HPDE6-E6E7 (cell line): ENCODE measurements at regions not wholly inside any gene's neighbourhood (a gene's known extent, or its start where the extent isn't known, plus 50 kb on each side); places are given as distances from the start of the nearest gene placed in this dataset.
"Not testable (repeated sequence)": the region's sequence is repeated elsewhere in the genome, so short reads cannot be mapped to it uniquely, and the experiment has no call there.

Experiments used
- DNase-seq: peaks from one replicate; pipeline ENCODE4 v3.0.0; 2011; ENCODE audit warnings: missing footprints; ENCODE audit errors: extremely low spot score

GRCh38 chr6:1156411-1156810, 155.5 kb upstream of the FOXQ1 start:
- not testable (repeated sequence) for DNase-seq

DNA sequence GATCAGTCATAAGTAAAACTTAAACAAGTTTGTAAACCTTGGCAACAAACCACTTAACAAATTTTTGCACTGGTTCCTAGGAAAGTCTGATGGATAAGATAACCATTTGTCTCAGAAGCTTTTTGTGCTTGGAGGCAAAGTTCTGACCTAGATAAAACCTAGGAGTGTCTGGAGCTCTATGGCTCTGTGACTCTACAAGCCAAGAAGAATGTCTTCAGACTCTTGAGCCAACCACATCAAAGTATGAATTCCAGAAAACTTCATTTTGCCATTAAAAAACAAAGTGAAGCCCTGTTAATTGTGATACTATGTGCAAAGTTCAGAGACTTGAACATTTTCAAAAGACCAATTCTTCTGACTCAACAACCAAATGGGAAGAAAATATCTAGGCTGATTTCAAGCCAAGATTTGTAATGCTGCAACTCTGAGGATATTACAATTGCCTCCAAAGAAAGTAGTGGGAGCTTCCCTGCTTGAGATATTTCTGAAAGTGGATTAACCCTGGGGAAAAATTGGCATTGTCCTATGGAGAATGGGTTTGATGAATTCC, 158.1 kb upstream of the FOXQ1 start:
- no peak for DNase-seq

DNA sequence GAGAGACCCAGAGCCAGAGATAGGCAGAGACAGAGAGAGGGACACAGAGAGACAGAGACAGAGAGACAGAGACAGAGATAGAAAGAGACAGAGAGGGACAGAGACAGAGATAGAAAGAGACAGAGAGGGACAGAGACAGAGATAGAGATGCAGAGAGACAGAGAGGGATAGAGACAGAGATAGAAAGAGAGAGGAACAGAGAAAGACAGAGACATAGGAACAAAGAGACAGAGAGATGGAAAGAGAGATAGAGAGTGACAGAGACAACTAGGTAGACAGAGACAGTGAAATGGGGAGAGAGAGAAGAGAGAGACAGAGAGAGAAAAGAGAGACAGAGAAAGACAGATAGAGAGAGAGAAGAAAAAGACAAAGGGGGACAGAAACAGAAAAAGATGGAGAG, 165.4 kb upstream of the FOXQ1 start:
- no peak for DNase-seq

DNA sequence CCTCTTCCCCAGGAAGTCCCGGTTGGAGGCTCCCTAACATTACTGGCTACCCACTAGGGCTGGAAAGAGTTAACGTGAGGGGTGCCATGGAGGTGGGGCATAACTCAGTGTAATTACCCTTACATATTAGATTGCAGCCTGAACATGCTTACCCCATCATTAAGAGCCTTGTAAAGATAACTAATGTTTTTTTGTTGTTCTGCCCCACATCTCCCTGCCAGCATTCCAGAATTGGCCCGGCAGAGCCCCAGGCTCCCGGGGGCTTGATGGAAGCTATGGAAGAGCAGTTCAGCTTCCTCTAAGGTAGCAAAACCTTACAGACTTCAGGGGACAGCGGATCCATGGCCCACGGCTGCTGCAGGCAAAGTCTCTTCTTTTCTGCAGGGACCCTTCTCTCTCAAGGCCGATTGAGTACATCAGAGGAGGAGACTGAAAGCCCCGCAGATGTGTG, 166.1 kb upstream of the FOXQ1 start:
- DNase-seq, result no peak

DNA sequence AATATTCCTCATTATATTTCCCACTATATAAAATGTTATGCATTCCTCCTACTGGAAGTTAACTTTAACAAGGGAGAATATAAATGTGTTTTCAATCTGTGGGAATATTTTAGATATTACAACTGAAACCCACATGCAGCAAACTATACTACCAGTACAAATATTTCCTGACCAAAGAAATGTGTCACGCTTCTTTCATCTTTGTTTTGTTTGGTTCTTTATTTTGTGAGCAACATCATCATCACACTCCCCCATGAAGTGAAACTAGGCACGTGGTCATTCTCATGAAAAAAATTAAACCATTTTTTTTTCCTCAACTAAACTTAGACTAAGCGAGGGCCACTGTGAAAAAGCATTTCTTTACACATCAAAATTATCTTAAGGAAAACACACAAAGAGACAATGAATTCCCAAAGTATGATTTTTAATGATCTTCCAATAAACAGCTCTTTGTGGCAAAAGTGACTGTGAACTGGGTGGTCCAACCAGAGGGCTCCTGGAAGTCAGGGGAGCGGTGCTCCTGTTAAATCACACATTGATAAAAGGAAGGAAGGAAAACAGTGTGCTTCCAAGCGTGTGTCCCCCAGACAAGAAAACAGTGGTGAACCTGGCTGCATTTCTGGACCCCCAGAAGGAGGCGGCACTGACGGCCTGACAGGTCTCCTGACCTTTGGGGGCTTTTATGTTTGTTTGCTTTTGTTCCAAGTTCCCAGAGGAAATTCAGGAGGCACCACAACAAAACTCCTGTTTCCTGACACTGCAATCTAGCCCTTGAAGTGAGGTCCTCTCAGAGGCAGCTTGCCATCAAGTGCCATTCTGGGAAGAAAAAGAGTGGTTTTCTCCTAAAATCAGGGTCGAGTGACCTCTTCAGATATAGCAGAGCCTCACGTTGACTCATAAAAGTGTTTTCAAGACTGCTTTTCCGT, 166.8 kb upstream of the FOXQ1 start:
- DNase-seq, result no peak

DNA sequence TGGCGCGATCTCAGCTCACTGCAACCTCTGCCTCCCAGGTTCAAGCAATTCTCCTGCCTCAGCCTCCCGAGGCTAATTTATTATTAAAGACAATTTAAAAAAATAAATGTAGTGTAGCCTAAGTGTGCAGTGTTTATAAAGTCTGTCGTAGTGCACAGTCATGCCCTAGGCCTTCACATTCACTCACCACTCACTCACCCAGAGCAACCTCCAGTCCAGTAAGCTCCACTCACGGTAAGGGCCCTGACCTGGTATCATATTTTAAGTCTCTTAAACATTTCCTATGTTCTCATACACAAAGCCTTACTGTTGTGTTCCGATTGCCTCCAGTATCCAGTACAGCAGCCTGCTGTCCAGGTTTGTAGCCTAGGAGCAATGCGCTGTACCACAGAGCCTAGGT, 168.2 kb upstream of the FOXQ1 start:
- no peak for DNase-seq

DNA sequence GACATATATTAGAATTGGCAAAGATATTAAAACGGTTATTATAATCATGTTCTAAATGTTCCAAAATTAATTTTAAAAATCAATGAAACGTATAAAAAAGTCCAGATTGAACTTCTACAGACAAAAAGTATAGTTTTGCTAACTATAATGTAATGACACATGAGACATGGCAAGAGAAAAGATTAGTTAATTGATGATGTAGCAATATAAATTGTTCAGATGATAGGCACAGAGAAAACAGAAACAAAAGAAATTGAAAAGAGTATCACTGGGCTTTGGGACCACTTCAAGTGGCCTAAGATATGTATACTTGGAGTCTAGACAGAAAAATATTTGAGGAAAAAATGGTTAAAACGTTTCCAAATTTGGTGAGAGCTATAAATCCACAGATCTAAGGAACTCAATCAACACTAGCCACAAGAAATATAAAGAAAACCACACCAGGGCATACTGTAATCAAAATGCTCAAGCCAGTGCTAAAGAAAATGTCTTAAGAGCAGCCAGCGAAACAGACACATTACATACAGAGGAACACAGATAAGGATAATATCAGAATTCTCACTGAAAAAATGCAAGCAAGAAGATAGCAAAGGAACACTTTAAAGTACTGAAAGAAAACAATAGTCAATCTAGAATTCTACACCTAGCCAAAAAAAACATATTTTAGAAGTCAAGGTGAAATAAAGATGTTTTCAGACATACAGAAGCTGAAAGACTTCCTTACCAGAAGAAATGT, 172.6 kb upstream of the FOXQ1 start:
- DNase-seq, result no peak

DNA sequence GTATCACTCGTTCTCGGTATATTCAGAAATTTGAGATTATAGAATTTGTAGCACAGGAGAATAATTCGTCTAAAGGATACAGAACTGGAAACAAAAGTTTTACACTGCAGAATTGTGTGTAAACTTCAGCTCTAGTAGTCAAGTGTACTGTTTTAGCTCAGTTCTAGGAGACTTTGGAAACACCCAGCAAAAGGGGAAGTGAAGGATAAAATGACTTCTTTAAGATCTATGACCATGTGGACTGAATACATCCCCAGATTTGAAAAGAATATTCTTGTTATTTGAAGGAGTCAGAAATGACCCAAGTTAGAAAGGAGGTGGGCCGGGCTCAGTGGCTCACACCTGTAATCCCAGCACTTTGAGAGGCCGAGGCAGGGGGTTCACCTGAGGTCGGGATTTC, 174.0 kb upstream of the FOXQ1 start:
- no peak for DNase-seq

- no peak for DNase-seq
Observed at GRCh38 chr6:1136827-1137226, 175.1 kb upstream of the FOXQ1 start.

DNA sequence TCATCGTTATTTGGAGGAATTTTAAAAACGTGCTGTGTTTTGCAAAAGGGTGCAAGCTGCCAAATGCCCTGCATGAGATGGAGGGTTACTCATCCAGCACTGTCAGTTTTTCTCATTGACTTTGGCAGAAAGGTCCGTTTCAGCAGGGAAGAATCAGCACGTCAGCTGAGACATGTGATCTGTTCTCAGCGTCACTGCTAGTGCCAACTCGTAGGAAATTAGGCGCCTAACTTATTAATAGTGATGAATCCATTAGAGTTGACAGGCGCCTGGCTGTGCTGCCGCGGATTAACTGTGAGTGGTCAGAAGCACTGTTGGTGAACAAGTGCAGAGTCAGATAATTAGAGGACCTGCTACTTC, 175.5 kb upstream of the FOXQ1 start:
- peak; percentile 45 for DNase-seq

DNA sequence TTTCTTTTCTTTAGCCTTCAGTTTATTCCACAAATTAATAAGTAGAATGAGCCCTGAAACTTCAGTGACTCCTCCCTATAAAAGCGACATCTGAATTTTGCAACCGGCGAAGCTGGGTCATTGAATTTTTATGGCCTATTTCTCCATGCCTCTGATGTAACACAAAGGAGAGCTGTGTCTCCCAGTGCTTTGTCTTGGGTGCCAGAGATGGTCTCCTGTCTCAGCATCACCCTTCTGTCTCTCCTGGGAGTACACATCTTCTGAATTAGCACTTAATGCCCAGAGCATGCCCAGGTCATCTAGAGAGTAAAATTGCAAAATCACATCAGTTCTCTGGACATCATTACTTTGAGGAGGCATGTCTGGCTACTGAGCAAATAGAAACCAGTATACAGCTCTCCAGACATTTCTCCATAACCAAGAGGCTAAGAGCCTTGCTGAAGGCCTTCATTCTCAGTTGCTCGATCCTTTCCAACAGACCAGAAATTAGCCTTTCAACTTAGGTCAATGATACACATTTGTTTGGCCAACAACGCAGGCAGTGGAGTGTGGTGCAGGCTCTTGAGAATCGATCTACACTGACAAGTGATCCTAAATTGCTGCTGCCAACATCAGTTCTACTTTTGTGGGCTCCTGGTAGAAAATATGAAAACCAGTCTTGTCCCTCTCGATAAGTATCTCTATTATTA, 176.0 kb upstream of the FOXQ1 start:
- DNase-seq, result no peak

- DNase-seq, result peak; percentile 93
Observed at GRCh38 chr6:1131285-1132079, 180.4 kb upstream of the FOXQ1 start.

DNA sequence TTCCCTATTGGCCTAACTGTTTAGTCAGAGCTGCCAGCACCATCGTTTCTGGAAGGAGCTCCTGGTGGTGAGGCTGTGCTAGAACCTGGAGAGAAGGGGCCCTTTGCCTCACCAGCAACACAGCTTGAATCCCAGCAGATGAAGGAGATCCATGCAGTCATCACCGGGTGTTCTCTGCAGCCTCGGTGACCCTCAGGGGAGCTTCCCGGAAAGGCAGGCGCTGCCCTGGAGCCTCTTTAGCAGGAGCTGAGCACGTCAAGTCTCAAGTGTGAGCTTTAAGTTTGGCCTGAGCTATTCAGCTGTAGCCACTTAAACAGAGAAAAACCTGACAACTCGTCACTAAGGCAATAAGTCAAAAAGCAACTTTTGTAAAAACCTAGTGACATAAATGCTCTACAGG, 181.2 kb upstream of the FOXQ1 start:
- DNase-seq, result no peak

DNA sequence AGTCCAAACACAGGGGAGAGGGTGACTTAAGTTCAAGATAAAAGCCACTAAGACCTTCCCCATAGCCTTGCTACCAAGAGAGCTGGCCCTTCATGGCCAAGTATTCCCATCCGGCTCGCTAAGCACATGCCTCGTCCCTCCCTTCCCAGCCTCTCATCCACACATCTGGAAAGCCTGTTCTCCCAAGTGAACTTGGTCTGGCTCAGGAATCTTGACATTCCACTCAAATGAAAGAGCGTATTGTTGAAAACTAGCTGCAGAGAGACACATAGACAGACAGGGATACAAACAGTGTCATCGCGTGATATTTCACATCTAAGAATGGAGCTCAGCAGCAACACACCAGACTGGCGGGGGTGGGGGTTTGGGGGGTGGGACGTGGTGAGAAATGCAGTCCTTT, 182.8 kb upstream of the FOXQ1 start:
- DNase-seq, result no peak

DNA sequence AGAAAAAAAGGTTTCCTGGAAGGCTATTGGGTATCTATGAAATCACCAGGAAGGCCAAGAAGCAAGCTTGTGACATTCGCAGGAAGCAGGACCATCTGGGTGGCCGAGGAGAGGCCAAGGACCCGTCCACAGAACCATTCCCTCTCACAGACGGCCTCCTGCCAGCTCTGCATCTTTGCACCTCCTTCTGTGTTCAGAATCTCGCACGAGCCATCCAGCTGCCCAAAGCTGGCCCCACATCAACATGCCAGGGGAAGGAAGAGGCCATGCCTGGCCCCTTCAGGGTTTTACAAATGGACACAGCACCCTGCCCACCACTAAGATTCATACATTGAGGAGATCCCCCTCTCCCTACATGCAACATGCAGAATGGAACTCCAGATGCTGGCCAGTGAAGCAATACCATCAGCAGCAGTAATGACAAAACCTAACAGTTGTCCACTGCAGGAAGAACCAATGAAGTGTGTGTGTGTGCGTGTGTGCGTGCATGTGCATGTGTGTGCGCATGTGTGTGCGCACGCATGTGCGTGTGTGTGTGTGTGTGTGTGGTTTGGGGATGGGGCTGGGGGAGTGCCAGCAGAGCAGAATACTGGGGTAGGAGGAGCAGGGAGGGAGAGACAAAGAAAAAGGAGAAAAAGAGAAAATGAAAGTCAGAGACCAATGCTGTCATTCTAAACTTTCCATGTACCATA, 184.2 kb upstream of the FOXQ1 start:
- no peak for DNase-seq

DNA sequence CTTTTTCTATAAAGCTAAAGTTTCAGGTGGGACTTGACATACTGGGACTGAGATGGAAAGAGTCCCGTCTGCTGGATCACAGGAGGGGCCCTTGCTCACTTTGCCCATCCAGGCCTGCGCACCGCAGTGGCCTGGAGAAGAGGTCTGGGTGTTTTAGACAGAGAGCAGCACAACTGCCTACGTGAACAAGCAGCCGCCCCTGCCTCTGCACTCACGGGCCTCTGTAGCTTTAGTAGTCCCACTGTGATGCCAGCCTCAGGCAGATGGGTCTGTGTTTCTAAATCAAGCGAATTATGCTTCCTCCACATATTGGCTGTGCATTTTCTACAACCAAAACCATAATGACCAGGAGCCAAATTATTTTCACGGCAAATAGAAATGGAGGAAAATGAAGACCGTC, 184.8 kb upstream of the FOXQ1 start:
- no peak for DNase-seq

GRCh38 chr6:1126036-1126435, 185.9 kb upstream of the FOXQ1 start:
- no peak for DNase-seq

DNA sequence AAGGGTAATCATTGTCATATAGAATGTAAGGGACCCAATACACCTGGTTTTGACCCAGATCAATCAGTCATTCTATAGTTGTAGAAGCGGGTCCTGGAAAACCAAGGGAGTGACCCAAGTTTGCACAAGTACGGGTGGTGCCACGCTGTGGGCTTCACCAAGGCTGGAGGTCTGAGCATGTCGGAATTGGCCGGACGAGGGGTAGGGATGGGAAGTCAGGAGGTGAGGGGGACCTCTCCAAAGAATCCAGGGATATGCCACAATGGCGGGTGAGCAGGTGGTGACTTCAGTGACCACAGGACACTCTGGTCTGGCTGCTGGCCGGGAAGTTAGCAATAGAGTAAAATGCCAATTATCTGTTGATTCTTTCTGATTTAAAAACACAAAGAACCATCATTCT, 186.6 kb upstream of the FOXQ1 start:
- no peak for DNase-seq

DNA sequence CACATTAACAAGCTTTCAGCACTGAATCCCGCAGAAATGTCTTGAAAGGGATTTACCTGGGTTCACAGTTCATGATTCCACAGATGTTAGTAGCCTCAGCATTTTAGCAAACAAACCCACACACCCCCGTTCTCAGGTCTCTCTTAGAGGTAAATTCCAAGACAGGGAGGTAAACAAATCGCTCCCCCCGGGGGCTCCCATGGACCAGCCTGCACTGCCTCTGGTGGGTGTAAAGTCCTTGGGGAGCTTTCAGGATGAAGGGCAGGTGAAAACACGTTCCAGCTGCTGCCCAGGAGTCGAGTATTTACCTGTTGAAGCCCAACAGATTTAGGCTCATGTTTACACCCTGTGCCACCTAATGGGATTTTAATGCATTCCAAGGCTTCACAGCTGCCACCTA, 187.0 kb upstream of the FOXQ1 start:
- no peak for DNase-seq
